ENCODE measurements at regions not wholly inside any gene's neighbourhood (a gene's known extent, or its start where the extent isn't known, plus 50 kb on each side); places are given as distances from the start of the nearest gene placed in this dataset.
A peak's percentile ranks its signal among the peaks of the same experiment; 100 is the strongest.

DNA sequence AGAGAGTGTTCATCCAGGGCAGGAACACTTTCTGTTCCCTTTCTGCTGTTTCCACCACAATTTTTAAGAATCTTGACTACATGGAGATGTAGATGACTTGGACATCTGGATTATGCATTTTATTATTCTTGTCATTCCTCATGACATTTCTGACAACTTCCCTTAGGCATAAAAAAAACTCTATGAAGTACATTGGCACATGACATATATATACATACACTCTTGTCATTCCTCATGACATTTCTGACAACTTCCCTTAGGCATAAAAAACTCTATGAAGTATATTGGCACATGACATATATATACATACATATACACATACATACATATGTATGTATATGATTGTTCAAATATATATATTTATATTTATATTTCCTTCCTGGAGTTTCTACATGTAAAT lies 531.5 kb downstream of the COL12A1 start:
- ATAC-seq: no peak
- intact Hi-C loops (cut with DNase I): no loop called here
- no peak for DNase-seq (ENCODE audit: low spot score)

DNA sequence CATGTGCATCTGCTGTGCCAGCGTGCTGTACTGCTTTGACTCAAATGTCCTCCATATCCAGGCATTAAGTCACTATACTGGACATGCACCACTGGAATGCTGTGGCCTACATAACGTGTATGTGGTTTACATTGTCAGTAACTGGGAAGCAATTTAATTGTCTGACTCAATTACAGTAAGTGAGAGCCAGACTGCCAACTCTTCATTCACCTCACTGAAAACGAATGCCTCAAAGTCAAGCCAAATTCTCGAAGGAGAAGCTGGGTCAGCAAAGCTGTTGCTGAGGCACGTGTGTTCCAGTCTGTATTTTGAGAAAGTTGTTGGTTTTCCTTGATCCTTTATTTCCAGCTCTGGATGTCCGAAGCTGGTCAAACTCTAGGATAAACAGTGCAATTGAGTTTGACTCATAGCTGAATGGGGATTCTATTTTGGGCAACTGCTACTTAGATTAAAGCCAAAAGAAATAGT lies 534.3 kb downstream of the COL12A1 start:
- ATAC-seq (peak; percentile 46), DNase-seq (ENCODE audit: low spot score) (no peak)
- intact Hi-C loops (cut with DNase I): no loop called here

DNA sequence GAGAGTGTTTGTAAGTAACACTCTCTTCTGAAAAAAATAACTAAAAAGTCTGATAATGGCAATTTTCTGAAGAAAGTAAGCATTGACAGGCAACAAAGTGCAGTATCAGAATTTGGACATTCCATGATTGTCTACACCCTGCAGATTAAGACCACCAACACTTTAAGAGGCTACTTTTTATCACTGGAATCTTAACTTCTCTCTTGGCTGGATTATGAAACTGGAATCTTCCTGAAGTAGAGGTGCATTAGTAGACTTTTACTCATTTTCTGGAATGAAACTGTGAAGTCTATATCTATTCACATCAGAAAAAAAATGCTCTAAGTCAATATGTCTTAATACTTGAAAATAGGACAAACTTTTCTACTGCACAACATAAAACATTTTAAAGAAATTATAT lies 547.5 kb downstream of the COL12A1 start:
- ATAC-seq: no peak
- intact Hi-C loops (cut with DNase I): no loop called here
- no peak for DNase-seq (ENCODE audit: low spot score)

DNA sequence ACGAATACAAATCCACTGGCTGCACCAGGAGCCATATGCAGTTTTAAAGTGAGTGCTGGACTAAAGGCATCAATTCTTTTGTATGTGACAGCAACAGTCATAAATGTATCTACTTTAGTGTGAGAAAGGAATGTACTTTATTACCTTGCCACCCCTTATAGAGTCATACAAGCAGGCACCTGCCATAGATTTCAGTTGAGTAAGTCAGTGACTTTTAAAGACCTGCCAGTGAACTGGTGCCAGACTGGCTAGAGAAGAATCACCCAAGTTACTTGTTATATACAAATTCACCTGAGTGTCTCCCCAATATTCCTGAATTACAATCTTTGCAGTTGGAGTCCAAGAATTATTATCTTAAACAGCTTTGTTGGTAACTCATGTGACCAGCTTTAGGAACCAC lies 547.9 kb downstream of the COL12A1 start:
- intact Hi-C loops (cut with DNase I): no loop called here
- DNase-seq (ENCODE audit: low spot score) (no peak), ATAC-seq (no peak)

DNA sequence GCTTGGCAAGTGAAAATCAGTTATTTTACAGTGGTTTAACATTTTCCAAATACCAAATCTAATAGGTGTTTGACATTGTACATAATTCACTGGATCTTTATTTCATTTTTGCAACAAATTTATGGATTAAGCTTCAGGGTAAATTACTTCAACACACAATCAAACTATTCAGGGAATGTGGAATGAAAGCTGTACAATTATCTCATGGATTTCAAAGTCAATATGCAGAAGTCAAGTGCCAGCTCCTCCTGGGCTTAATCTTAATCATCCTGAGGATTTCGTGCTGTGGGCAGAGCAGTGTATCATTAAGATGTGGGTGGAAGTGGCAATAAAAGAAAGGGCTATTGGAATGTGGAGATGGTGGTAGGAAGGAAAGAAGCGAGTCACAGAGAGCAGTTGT lies 548.8 kb downstream of the COL12A1 start:
- DNase-seq (ENCODE audit: low spot score) (no peak), ATAC-seq (no peak)
- intact Hi-C loops (cut with DNase I): no loop called here

DNA sequence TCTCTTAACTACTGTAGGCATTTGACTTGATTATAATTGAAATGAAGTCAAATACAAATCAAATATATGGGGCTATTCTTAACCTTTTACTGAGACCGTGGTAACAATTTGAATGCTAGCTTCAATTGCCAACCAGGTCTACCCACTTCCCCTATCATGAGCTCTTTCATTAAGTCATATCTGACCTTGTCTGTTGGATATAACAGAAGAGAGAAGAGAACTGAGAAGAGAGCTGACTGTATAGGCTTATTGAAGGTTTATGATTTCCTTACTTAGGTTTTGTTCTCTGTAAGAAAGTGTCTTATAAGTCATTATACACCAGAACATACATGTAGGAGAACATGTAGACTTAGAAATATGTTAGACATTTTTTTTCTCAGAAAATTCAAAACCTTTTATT lies 549.4 kb downstream of the COL12A1 start:
- no peak for ATAC-seq
- intact Hi-C loops (cut with DNase I): no loop called here
- DNase-seq (ENCODE audit: low spot score): no peak

DNA sequence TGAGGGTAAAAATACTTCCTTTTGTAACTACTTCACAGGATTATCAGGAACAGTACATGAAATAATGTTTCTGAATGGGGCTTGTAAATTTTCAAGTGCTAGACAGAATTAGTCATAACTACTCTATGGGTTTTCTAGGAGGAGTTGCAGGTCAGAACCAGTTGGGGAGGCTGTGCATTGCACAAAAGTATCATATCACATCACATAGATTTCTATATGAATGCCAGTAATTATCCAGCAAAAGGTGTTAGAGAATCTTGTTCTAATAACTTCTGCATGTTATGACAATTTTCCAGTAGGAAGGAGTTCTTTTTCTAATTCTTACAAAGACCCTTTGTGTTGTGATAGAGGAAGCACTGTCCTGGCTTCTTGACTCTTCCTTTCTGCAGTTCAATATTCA lies 551.6 kb downstream of the COL12A1 start:
- no peak for ATAC-seq
- intact Hi-C loops (cut with DNase I): no loop called here
- no peak for DNase-seq (ENCODE audit: low spot score)

DNA sequence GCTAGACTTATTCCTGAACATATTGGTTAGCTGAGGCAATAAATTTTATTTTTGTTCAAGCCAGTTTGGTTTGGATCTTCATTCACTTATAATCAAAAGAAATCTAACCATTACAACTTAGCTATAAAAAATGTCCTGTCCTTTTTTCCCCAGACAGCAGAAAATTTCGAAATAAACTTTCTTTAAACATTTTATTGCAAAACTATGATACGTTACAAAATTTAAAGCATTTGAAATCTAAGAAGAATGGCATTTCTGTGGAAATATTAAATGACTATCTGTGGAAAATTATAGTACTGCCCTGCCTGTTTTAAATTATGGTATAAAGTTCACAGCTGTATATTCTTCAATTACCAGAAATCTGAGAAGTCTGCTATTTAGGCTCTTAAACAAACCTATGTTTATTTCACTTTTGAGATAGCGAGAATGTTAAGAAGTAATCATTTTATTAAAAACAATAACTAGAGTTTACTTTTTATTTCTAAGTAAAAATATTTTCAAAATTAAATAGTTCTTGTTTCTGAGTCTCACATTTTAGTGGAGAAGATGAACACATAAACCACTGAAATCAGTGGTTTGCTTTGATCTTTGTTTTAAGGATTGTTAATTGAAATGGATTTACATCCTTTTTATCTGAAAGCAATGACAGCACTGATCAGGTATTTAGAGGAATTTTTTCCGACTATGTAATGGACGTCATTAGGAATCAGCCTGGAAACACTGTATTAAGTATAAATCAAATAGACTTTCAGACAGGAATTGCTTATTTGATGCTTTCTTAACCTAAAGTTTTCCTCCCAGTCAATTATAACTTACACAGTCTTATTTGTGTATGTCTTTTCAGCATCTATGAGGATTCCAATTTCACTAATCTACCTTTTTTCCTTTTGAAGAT lies 553.7 kb downstream of the COL12A1 start:
- DNase-seq (ENCODE audit: low spot score): no peak
- intact Hi-C loops (cut with DNase I): no loop called here
- no peak for ATAC-seq

DNA sequence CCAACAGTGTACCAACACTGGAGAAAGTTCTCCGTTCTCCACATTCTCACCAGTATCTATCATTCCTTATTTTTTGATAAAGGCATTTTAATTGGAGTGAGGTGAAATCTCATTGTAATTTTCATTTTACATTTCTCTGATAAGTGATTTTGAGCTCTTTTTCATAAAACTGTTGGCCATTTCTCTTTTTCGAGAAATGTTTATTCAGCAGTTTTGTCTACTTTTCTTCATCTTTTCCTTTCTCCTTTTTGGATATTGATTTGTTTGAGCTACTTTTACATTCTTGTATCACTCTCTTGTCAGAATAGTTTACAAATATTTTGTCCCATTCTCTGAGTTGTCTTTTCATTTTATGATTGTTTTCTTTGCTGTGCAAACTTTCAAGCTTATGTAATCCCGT lies 555.2 kb downstream of the COL12A1 start:
- ATAC-seq (no peak), DNase-seq (ENCODE audit: low spot score) (no peak)
- intact Hi-C loops (cut with DNase I): no loop called here

DNA sequence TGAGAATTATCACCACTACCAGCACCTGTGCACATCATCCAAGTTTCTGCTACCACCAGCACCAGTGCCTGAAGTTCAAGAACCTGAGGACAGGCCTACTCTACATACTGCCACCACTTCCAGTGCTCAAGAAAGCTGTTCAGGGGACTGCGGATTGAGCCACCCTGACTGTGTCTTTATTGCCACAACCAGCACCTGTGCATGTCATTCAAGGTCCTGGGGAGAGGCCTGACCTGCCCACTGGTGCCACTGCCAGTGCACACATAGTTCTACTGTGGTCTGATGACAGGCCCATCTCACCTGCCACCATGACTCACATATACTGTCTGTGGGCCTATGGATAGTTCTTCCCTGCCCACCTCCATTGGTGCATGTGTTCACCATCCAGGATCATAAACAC lies 559.4 kb downstream of the COL12A1 start:
- peak; percentile 26 for ATAC-seq
- no peak for DNase-seq (ENCODE audit: low spot score)
- intact Hi-C loops (cut with DNase I): no loop called here

DNA sequence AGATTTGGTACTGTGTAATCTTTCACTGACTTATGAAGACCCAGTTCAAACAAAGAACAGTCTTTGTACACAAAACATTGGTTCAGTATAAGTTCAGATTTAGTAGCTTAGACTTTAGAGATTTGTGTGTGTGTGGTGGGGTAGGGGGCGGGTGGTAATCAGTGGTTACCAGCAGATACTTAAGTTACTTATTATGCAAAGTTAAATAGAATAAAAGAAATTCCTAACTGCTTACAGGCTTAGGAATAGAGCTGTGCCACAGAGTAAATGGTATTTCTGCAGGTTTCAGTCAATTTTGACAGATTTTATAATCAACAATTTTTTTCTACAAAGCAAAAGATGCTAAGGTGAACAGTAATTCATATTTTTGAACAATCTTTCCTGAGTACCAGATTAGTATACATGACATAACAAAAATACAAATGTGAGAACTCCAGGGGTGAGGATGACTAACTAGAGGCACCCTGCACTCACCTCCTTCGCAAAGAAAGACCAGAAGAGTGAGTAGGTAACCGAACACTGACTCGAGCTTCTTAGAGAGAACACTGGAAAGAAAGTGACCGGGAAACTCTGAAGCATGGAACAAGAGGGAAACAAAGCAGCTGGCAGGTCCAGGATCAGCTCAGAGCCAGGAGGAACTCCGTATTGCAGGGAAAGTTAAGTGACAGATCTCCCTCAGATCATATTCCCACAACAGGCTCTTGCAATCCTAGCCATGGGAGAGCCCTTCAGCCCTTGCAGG lies 560.6 kb downstream of the COL12A1 start:
- intact Hi-C loops (cut with DNase I): no loop called here
- no peak for ATAC-seq
- no peak for DNase-seq (ENCODE audit: low spot score)

DNA sequence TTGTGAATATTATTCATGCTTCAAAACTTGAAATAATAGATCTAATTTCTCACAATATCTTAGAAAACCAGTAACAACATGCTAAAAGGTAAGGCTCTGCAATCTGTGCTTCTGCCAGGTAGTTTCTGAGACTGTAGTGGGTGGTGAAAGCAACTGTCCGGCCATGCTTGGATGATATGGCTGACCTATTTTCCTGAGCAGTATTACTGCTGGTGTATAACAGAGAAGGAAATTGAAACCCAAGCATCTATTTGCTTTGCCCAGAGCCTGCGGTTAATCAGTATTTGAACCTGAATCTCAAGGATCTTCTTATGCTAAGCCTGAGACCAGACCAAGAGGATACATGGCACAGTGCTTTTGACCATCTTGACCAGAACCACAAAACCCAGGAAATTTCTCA lies 563.8 kb downstream of the COL12A1 start:
- ATAC-seq: no peak
- intact Hi-C loops (cut with DNase I): no loop called here
- DNase-seq (ENCODE audit: low spot score): no peak

DNA sequence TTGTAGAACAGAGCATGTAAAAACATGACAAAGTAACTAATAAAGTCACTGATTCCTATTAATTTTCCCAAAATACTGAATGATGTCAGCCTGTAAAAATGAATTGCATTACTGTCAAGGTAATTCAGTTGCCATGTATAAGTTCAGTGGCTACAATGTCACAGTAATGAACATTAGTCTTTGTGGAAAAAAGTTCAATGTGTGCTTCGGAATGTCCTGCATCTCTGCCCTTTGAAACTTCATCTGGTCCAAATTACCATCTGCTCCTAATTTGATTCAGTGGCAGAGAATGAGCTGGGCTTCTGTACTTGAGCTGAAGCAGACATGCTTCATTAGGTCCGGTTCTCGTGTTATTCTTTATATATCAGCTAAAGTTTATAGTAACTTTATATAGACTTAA lies 567.4 kb downstream of the COL12A1 start:
- intact Hi-C loops (cut with DNase I): no loop called here
- ATAC-seq: peak; percentile 72
- no peak for DNase-seq (ENCODE audit: low spot score)

DNA sequence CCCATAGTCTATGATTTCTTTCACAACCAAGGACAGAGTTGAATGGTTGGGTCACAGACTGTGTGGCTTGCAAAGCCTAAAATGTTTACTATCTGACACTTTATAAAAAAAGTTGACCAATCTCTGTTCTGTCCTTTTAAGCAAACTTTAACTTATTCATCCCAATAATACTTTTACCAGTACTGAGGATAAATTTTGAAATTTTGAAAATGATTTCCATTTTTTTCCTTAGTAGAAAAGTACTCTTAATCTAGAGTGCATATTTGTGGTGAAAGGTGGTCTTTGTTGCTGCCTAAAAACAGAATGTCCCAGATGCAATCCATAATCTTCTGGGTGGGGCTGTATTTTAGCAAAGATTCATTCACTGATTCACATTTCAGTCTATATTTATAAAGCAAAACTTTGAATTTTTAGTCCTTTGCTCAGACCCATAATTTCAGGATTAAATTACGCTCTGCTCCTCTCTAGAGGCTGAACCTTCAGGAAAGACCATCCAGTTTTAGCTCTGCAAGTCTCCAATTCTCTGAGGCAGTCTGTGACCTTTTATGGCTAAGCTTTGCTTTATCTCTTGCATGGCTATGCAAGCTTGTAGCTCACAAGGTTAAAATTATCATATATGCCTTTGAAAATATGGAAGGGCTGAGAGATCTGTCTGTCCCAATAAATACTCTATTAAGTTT lies 573.5 kb downstream of the COL12A1 start:
- DNase-seq (ENCODE audit: low spot score) (no peak), ATAC-seq (no peak)
- intact Hi-C loops (cut with DNase I): no loop called here

DNA sequence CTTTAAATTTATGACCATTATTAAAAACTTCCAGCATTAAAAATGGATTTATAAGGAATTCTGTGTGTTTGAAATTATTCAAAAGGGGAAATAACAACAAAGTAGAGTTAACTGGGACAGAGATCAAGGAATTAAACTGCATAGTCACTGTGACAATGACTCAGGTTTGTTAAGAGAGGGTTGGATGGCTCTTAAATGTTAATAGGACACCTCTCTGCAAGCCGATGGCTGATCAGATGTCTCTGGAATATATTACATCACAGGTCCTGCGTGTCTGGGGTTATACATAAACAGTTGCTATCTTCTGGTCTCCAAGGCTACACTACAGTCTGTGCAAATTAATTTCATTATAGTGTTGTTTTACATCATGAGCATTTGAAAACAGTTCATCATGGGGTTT lies 574.3 kb downstream of the COL12A1 start:
- intact Hi-C loops (cut with DNase I): no loop called here
- ATAC-seq: no peak
- DNase-seq (ENCODE audit: low spot score): no peak

DNA sequence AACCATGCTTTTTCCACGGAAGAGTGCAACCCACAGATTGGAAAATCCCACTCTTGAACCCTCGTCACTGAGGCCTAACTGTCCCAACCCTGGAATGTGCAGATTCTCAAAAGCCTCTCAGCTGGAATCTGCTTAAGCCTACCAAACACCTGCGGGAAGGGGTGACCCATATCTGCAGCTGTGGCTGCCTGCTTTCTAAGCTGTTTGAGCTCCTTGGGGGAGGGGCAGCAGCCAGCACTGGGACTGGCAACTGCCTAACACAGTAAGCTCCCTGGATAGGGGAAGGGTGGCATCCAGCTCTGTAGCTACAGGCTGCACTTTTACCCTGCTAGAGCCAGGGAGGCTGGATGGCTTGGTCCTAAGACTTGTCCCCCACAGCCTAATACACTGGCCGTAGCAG lies 579.6 kb downstream of the COL12A1 start:
- no peak for ATAC-seq
- DNase-seq (ENCODE audit: low spot score): no peak
- intact Hi-C loops (cut with DNase I): no loop called here

DNA sequence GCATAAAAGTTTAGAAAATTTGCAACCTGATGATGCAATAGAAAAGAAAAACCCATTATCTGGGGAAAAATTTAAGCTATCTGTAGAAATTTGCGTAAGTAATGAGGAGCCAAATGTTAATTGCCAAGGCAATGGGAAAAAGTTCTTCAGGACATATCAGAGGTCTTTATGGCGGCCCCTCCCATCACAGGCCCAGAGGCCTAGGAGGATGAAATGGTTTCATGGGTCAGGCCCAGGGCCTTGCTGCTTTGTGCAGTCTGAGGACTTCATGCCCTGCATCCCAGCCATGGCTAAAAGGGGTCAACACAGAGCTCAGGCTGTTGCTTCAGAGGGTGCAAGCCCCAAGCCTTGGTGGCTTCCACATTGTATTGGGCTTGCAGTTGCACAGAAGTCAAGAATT lies 582.8 kb downstream of the COL12A1 start:
- DNase-seq (ENCODE audit: low spot score): no peak
- intact Hi-C loops (cut with DNase I): no loop called here
- no peak for ATAC-seq

DNA sequence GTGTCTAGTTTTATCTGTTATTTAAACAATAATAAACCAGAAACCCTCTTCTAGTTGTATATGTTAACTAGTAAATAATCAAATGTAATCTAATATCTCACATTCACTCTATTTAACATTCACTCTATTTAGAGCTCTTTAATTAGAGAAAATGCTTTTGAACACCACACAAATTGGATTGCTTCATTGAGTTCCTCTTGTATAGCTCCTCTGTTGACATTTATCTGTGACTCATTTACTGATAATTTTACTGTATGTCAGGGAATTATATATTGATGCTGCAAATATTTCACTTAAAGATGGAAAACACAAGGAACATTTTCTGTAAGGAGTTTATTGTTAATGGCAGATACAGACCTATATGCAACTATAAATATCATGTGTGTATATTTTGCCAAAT lies 594.6 kb downstream of the COL12A1 start:
- ATAC-seq (no peak), DNase-seq (ENCODE audit: low spot score) (no peak)
- intact Hi-C loops (cut with DNase I): no loop called here

DNA sequence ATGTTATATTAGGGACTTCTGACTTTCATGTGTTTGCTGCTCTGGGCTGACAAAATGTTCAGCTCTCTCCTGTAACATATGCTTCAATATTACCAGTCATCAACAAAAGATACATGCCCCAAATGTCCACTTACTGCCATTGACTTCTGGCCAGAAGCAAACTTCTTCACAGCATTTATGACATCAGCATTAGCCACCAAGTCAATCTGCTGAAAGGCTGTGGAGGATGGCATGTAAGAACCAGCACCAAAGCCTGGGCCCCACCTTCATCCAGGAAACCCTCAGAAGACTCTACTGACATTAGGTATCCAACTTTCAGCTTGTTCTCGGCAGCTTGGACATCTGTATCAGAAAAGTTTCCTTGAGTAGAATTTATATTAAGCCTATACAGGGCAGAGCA lies 595.5 kb downstream of the COL12A1 start:
- no peak for DNase-seq (ENCODE audit: low spot score)
- intact Hi-C loops (cut with DNase I): no loop called here
- no peak for ATAC-seq

DNA sequence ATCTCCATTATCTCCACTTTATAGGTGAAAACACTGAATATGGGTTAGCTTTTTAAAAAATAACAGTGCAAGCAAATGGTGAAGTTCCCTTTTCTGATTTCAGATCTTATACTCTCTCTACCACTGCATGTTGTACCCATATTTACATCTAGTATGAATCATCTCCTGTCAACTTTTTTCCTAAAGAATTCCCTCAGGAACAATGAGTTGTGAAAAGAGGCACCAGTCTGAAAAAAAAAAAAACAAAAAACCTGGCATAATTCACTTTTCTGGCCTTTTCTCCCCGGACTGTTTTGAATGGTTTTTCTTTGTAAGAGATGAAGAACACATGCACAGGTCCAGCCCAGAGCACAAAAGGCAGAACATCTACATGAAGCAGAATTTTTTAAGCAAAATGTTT lies 596.0 kb downstream of the COL12A1 start:
- DNase-seq (ENCODE audit: low spot score) (no peak), ATAC-seq (no peak)
- intact Hi-C loops (cut with DNase I): no loop called here

All from sciatic nerve (tissue), 2 donors.